ENCODE measurements at regions not wholly inside any gene's neighbourhood (a gene's known extent, or its start where the extent isn't known, plus 50 kb on each side); places are given as distances from the start of the nearest gene placed in this dataset.

GRCh38 chr2:4381049-4381448 is 677.7 kb downstream of the DCDC2C start:
- no peak overlapping the region for H3K4me3 ChIP-seq (ENCODE audit: low read depth, low read length)
- no peak for TF ChIP-seq CTCF (conservative IDR thresholded peaks at IDR 0.05; ENCODE audit: low read depth, low read length)
- DNase-seq (ENCODE audit: low read depth): no peak

- no peak for TF ChIP-seq CTCF (conservative IDR thresholded peaks at IDR 0.05; ENCODE audit: low read depth, low read length)
- H3K4me3 ChIP-seq (ENCODE audit: low read depth, low read length): no peak overlapping the region
- DNase-seq (ENCODE audit: low read depth): no peak
Measured at GRCh38 chr2:4381773-4382172, 678.4 kb downstream of the DCDC2C start.

- TF ChIP-seq CTCF (conservative IDR thresholded peaks at IDR 0.05; ENCODE audit: low read depth, low read length): no peak
- no peak for DNase-seq (ENCODE audit: low read depth)
- H3K4me3 ChIP-seq (ENCODE audit: low read depth, low read length): no peak overlapping the region
Measured at GRCh38 chr2:4391013-4391412, 687.6 kb downstream of the DCDC2C start.

- no peak for TF ChIP-seq CTCF (conservative IDR thresholded peaks at IDR 0.05; ENCODE audit: low read depth, low read length)
- DNase-seq (ENCODE audit: low read depth): no peak
- no peak overlapping the region for H3K4me3 ChIP-seq (ENCODE audit: low read depth, low read length)
Measured at GRCh38 chr2:4404363-4404762, 701.0 kb downstream of the DCDC2C start.

- no peak for TF ChIP-seq CTCF (conservative IDR thresholded peaks at IDR 0.05; ENCODE audit: low read depth, low read length)
- DNase-seq (ENCODE audit: low read depth): no peak
- H3K4me3 ChIP-seq (ENCODE audit: low read depth, low read length): no peak overlapping the region
Measured at GRCh38 chr2:4408321-4408720, 704.9 kb downstream of the DCDC2C start.

- DNase-seq (ENCODE audit: low read depth): no peak
- TF ChIP-seq CTCF (conservative IDR thresholded peaks at IDR 0.05; ENCODE audit: low read depth, low read length): no peak
- H3K4me3 ChIP-seq (ENCODE audit: low read depth, low read length): no peak overlapping the region
Measured at GRCh38 chr2:4412637-4413187, 709.3 kb downstream of the DCDC2C start.

GRCh38 chr2:4415171-4415570 is 711.8 kb downstream of the DCDC2C start:
- no peak for DNase-seq (ENCODE audit: low read depth)
- TF ChIP-seq CTCF (conservative IDR thresholded peaks at IDR 0.05; ENCODE audit: low read depth, low read length): no peak
- no peak overlapping the region for H3K4me3 ChIP-seq (ENCODE audit: low read depth, low read length)
